Skeletal muscle tissue (tissue), 3 donors: ENCODE measurements at regions not wholly inside any gene's neighbourhood (a gene's known extent, or its start where the extent isn't known, plus 50 kb on each side); places are given as distances from the start of the nearest gene placed in this dataset.
A peak's percentile ranks its signal among the peaks of the same experiment; 100 is the strongest.

ENCODE experiments used
- H3K27ac ChIP-seq: one replicate; pipeline ENCODE4 v1.7.0; 2013; ENCODE audit warnings: mild to moderate bottlenecking, low read depth, low read length, inconsistent platforms
- H3K27me3 ChIP-seq, 3 donors: one replicate each; pipeline ENCODE4 v1.7.0; 2013; ENCODE audit warnings: low read length in 3 of 3; ENCODE audit not compliant: control insufficient read depth in 3 of 3, insufficient read depth in 3 of 3
- H3K36me3 ChIP-seq, 3 donors: one replicate each; pipeline ENCODE4 v1.7.0; 2013; ENCODE audit warnings: low read length in 3 of 3; ENCODE audit not compliant: control insufficient read depth in 3 of 3, insufficient read depth in 3 of 3
- H3K4me1 ChIP-seq, 3 donors: one replicate each; pipeline ENCODE4 v1.7.0; 2013; ENCODE audit warnings: low read length in 3 of 3, mild to moderate bottlenecking in 3 of 3; ENCODE audit not compliant: control insufficient read depth in 3 of 3, insufficient read depth in 3 of 3
- H3K4me3 ChIP-seq, 3 donors: one replicate each; pipeline ENCODE4 v1.7.0; 2013; ENCODE audit warnings: low read length in 3 of 3
- H3K9ac ChIP-seq, 3 donors: one replicate each; pipeline ENCODE4 v1.7.0; 2013; ENCODE audit warnings: low read length in 3 of 3, mild to moderate bottlenecking in 3 of 3, moderate library complexity in 2 of 3, low read depth in 1 of 3
- H3K9me3 ChIP-seq, 3 donors: one replicate each; pipeline ENCODE4 v1.7.0; 2013; ENCODE audit warnings: low read length in 3 of 3; ENCODE audit not compliant: control insufficient read depth in 3 of 3
- donor health status: Osteomylitis.

DNA sequence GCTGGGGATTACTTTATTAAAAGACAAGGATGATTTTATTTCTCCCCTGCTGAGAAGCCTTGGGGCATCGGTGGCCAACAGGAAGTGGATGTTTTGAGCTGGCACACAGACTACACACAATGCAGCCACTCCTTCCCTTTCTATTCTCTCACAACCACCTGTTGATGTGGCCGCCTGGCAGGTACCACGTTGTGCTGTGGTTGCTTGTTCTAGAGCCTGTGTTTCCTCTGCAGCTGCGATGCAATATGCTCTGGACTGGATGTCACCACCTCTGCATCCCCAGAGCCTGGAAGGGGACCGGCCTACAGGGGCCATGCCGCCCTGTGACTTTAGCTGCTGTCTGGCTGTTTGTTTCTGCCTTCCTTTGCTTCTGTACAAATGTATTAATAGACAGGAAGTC, 195.7 kb upstream of the CELF2 start:
- H3K4me1 ChIP-seq, result peaks cover 0 to 7% (median 5%) of the 10 kb centered on the region in 3 donors
- H3K27me3 ChIP-seq, result peaks cover 0 to 2% (median 0%) of the 10 kb centered on the region in 3 donors
- no peak overlapping the region for H3K9ac ChIP-seq
- H3K9me3 ChIP-seq, result no peaks in the 10 kb centered on the region
- H3K27ac ChIP-seq, result no peak overlapping the region
- H3K36me3 ChIP-seq, result no peaks in the 10 kb centered on the region
- no peak overlapping the region for H3K4me3 ChIP-seq

DNA sequence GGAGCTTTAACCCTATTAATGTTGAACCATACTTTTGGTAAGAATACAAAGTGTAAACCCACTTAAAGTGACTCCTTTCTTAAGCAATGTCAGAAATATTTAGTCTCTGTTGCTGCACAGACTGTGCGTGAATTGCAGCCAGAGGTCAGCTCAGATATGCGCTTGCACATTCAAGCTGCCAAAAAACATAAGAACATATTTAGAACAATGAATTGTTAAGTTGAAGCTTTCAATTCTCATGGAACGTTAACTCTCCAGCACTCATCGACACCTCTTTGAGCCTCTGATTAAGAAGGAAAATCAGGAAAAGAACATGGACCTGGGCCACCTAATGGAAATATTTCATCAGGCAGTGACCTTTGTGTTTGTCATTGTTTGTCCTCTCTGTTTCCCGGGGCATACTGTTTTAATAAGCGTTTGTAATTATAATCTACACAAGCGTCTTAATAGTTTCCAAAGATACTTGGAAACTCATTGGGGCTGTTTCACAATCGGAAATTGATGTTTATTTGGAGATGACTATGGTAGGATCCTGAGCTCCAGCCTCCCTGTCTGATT, 193.0 kb upstream of the CELF2 start:
- Histone ChIP-seq H3K9me3 (no peaks in the 10 kb centered on the region), H3K27ac (peak overlapping the region; percentile 32), H3K27me3 (peaks cover 0 to 2% (median 0%) of the 10 kb centered on the region in 3 donors), H3K4me3 (peak overlapping the region in 1 of 3 donors; percentile 11), H3K4me1 (peaks cover 0 to 7% (median 5%) of the 10 kb centered on the region in 3 donors), H3K36me3 (no peaks in the 10 kb centered on the region), H3K9ac (peak overlapping the region in 1 of 3 donors; percentile 27)

DNA sequence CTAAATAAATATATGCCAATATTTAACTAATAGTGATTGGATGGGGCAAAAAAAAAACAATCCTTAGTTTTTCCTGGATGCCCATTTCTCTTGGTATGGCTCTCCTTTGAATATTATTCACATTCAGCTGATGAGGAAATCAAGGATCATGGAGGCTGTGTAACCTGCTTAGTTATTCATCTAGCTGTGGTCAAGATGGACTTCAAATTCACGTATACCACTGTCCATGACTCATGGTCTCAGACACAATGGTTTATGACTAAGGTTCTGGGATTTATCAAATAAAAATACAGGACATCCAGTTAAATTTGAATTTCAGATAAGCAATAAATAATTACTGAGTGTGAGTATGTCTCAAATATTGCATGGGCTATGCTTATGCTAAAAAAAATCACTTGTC, 191.5 kb upstream of the CELF2 start:
- Histone ChIP-seq H3K36me3 (no peaks in the 10 kb centered on the region), H3K27ac (no peak overlapping the region), H3K27me3 (peaks cover 0 to 1% (median 0%) of the 10 kb centered on the region in 3 donors), H3K4me1 (peaks cover 2 to 10% (median 9%) of the 10 kb centered on the region in 3 donors), H3K9ac (no peak overlapping the region), H3K9me3 (no peaks in the 10 kb centered on the region), H3K4me3 (no peak overlapping the region)

DNA sequence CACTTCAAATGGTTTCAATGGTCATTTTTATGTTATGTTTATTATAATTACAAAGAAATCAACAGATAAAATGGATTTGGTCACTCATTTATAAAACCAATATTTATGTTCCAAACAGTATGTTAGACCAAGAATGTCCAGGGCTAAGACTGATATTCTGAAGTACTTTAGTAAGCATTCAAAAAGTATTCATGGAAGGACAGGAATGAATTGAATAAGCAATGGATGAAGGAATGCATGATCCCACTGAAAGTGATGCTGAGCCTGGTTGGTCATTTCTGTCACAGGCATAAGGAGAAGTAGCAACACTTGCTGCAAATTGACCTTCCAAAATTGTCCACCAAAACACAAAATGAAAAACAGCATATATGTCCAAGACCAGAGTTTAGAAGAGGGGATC, 189.0 kb upstream of the CELF2 start:
- Histone ChIP-seq H3K27ac (no peak overlapping the region), H3K27me3 (no peaks in the 10 kb centered on the region), H3K36me3 (no peaks in the 10 kb centered on the region), H3K9ac (no peak overlapping the region), H3K9me3 (no peaks in the 10 kb centered on the region), H3K4me3 (no peak overlapping the region), H3K4me1 (peaks cover 4 to 6% (median 6%) of the 10 kb centered on the region in 3 donors)

DNA sequence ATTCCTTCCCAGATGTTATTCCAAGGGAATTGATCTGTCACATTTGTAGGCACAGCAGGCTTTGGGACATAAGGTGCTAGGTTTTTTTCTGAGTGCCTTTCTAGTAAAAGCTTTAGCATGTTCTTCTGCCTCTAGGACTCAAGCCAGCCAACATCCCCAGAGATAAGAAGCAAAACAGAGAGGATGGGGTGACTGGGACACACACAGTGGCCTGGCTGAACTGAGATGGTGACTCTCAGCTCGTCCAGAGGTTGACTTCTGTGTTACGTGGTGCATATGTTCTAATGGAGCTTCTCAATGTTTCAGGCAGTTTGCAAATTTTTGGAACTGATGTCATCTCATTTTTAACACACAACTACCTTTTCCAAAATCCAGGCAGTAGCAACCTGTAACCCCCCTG, 188.1 kb upstream of the CELF2 start:
- H3K36me3 ChIP-seq, result no peaks in the 10 kb centered on the region
- H3K4me1 ChIP-seq, result peaks cover 4 to 6% (median 6%) of the 10 kb centered on the region in 3 donors
- no peaks in the 10 kb centered on the region for H3K27me3 ChIP-seq
- H3K9me3 ChIP-seq, result peaks cover 0 to 3% (median 0%) of the 10 kb centered on the region in 3 donors
- H3K9ac ChIP-seq, result no peak overlapping the region
- H3K4me3 ChIP-seq, result no peak overlapping the region
- peak overlapping the region; percentile 79 for H3K27ac ChIP-seq

DNA sequence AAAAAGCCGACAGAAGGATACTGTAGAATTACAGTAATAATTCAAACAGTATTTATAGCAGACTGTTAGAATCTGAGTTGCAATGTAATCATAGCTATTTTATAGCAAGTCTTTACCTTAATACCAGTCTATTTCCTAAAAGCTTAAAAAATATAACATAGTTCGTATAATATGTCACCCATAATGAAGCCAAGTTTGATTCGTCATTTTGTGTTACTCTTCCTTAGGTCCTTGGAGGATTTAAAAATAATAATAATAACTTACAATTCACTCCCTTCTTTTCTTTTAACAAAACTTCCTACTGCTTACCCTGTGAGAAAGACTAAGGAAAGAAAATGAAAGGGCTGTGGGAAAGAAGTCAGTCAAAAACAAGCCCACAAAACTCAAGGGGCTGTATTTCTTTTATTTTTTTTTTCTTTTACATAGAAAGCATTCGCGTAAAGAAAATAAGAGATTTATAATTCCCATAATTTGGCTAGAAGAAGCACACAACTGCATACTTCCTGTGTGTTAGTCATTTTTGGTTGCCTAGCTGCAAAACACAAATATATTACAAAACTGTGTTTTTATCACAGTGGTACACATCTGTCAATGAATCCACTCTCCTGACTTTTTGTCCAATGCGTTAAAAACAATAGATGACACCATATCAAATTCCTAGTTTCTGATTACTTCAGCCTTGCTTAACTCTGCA, 187.2 kb upstream of the CELF2 start:
- H3K27me3 ChIP-seq, result no peaks in the 10 kb centered on the region
- H3K27ac ChIP-seq, result peak overlapping the region; percentile 79
- H3K36me3 ChIP-seq, result no peaks in the 10 kb centered on the region
- no peak overlapping the region for H3K4me3 ChIP-seq
- no peak overlapping the region for H3K9ac ChIP-seq
- peaks cover 4 to 6% (median 5%) of the 10 kb centered on the region in 3 donors for H3K4me1 ChIP-seq
- peaks cover 0 to 3% (median 0%) of the 10 kb centered on the region in 3 donors for H3K9me3 ChIP-seq

DNA sequence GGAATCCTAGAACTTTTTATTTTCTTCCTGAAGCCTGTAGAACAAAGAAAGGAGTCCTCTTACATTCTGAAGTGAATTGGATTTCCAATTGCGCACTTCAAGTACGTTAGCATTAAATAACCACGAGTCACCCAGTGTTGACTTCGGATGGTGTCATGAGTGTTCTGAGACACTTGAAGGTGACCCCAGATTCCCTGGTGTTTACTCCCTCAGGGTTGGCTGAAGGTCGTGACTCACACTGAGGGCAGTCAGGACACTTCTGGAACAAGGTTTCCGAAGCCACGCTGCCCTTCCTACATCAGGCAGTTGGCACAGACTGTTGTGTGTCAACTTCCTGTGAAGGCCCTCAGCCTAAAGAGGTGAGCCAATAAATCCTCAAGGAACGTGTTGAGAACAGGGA, 186.6 kb upstream of the CELF2 start:
- Histone ChIP-seq H3K36me3 (no peaks in the 10 kb centered on the region), H3K9ac (no peak overlapping the region), H3K27me3 (no peaks in the 10 kb centered on the region), H3K4me3 (no peak overlapping the region), H3K4me1 (peaks cover 4 to 6% (median 4%) of the 10 kb centered on the region in 3 donors), H3K27ac (peak overlapping the region; percentile 79), H3K9me3 (peaks cover 0 to 3% (median 0%) of the 10 kb centered on the region in 3 donors)

DNA sequence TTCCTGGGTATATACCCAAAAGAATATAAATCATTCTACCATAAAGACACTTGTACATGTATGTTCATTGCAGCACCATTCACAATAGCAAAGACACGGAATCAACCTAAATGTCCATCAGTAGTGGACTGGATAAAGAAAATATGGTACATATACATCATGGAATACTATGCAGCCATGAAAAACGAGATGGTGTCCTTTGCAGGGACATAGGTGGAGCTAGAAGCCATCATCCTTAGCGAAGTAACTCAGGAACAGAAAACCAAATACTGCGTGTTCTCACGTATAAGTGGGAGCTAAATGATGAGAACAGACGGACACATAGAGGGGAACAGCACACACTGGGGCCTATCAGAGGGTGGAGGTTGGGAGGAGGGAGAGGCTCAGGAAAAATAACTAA, 183.7 kb upstream of the CELF2 start:
- Histone ChIP-seq H3K27ac (no peak overlapping the region), H3K4me1 (peaks cover 4 to 6% (median 4%) of the 10 kb centered on the region in 3 donors), H3K27me3 (no peaks in the 10 kb centered on the region), H3K36me3 (no peaks in the 10 kb centered on the region), H3K4me3 (no peak overlapping the region), H3K9ac (no peak overlapping the region), H3K9me3 (peaks cover 0 to 4% (median 3%) of the 10 kb centered on the region in 3 donors)

DNA sequence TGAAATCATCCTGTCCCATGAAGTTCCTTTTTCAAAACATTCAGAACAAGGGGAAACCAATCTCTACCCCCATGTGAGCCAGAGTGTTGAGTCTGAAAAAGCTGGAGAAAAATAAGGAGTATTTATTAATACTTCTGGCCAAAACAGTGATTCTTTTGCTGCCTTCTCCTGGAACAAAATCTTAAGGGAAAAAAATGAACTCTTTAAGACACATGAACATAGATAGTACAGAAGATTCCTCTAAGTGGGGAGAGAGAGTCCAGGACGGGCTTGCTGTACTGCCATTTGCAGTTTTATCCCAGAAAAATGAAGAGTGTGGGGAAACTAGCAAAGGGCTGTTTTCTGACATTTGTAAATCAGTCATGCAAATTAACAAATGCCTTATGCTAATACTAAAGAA, 173.4 kb upstream of the CELF2 start:
- H3K36me3 ChIP-seq, result no peaks in the 10 kb centered on the region
- H3K27ac ChIP-seq, result no peak overlapping the region

DNA sequence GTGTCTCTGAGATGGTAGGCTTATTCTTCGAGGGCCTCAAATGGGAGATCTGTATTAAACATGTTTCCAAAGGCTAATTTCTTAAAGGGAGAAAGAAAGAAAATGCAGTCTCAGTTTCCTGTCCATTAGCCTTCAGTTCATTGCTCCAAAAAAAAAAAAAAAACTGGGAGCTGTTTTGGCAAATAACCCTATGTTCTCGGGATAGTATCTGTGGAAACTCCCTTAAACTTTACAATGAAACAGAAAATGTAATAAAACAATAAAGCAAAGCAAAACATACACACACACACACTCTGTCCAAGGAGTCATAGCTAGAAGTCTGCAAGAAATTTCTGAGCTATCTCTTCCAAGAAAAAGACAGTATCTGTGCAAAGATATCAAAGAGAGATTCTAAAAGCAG, 172.5 kb upstream of the CELF2 start:
- no peaks in the 10 kb centered on the region for H3K4me1 ChIP-seq
- no peak overlapping the region for H3K27ac ChIP-seq
- no peak overlapping the region for H3K4me3 ChIP-seq
- H3K36me3 ChIP-seq, result no peaks in the 10 kb centered on the region
- no peak overlapping the region for H3K9ac ChIP-seq
- no peaks in the 10 kb centered on the region for H3K27me3 ChIP-seq
- H3K9me3 ChIP-seq, result no peaks in the 10 kb centered on the region

More for the DNA sequence above, 173.4 kb upstream of the CELF2 start:
- no peak overlapping the region for H3K9ac ChIP-seq
- no peaks in the 10 kb centered on the region for H3K4me1 ChIP-seq
- peaks cover 0 to 3% (median 1%) of the 10 kb centered on the region in 3 donors for H3K9me3 ChIP-seq
- no peaks in the 10 kb centered on the region for H3K27me3 ChIP-seq
- no peak overlapping the region for H3K4me3 ChIP-seq
